Tibial nerve (tissue), 4 donors: ENCODE measurements at regions not wholly inside any gene's neighbourhood (a gene's known extent, or its start where the extent isn't known, plus 50 kb on each side); places are given as distances from the start of the nearest gene placed in this dataset.

Experiments used
- DNase-seq, 2 donors: peaks; one replicate each; pipeline ENCODE4 v3.0.0-alpha.2; 2019; ENCODE audit warnings: low spot score in 2 of 2
- H3K27ac ChIP-seq, 4 donors: fragments of 200-600 bp; sonication (generic) in 3 of 4; one replicate each; pipeline ENCODE4 v1.5.1; 2017 to 2019; ENCODE audit warnings: mild to moderate bottlenecking in 1 of 4
- H3K27me3 ChIP-seq, 2 donors: fragments of 200-600 bp; sonication (generic) in 1 of 2; one replicate each; pipeline versions ENCODE4 v1.5.1 to v1.6.0; 2017 to 2019
- H3K36me3 ChIP-seq, 3 donors: fragments of 200-600 bp; sonication (generic); one replicate each; pipeline ENCODE4 v1.5.1; 2018 to 2019
- H3K4me1 ChIP-seq, 4 donors: fragments of 200-600 bp; sonication (generic) in 3 of 4; one replicate each; pipeline ENCODE4 v1.5.1; 2017 to 2019
- H3K4me3 ChIP-seq, 4 donors: fragments of 200-600 bp; sonication (generic) in 3 of 4; one replicate each; pipeline ENCODE4 v1.5.1; 2017 to 2019; ENCODE audit warnings: mild to moderate bottlenecking in 1 of 4, moderate library complexity in 1 of 4
- H3K9me3 ChIP-seq, 4 donors: fragments of 200-600 bp; sonication (generic) in 3 of 4; one replicate each; pipeline ENCODE4 v1.5.1; 2017 to 2019
- CTCF ChIP-seq, 5 experiments: fragments of 200-600 bp in 3 of 5; fragments of 450-650 bp in 2 of 5; sonication (generic) in 3 of 5; IDR thresholded peaks; one replicate each; pipeline ENCODE4 v1.5.1; 2016 to 2019; ENCODE audit warnings: antibody characterized with exemption in 5 of 5, mild to moderate bottlenecking in 3 of 5, moderate library complexity in 2 of 5
- EP300 ChIP-seq, 2 donors: sonication (generic); formaldehyde crosslinking; IDR thresholded peaks; one replicate each; pipeline ENCODE4 v1.6.1; 2017; ENCODE audit warnings: antibody characterized with exemption in 2 of 2, mild to moderate bottlenecking in 1 of 2
- POLR2A ChIP-seq, 2 donors: fragments of 450-650 bp; IDR thresholded peaks; one replicate each; pipeline ENCODE4 v1.6.1; 2017; ENCODE audit warnings: antibody characterized with exemption in 2 of 2, mild to moderate bottlenecking in 2 of 2, moderate library complexity in 2 of 2
- WGBS, 2 donors: methylation state at CpG; one replicate each; pipeline ENCODE4 v1.1.5; 2018; 5-methylcytosine and 5-hydroxymethylcytosine counted together

GRCh38 chr3:194285024-194285849, 65.9 kb downstream of the CPN2 start:
- Histone ChIP-seq H3K27ac (no peak overlapping the region), H3K36me3 (no peaks in the 10 kb centered on the region), H3K27me3 (peaks cover 0 to 3% of the 10 kb centered on the region in 2 donors), H3K4me3 (no peak overlapping the region), H3K9me3 (no peaks in the 10 kb centered on the region), H3K4me1 (peaks cover 0 to 54% (median 6%) of the 10 kb centered on the region in 4 donors)
- TF ChIP-seq CTCF (IDR thresholded peaks at IDR 0.05), result no peak
- no peak for TF ChIP-seq EP300 (IDR thresholded peaks at IDR 0.05)
- TF ChIP-seq POLR2A (IDR thresholded peaks at IDR 0.05), result no peak
- WGBS, 2 donors, result 64 to 67% methylated on average over 16 of the region's 16 CpGs
- no peak for DNase-seq

GRCh38 chr3:194285850-194286197, 65.3 kb downstream of the CPN2 start:
- WGBS, 2 donors, result 9 to 10% methylated on average over 2 of the region's 2 CpGs
- no peak overlapping the region for H3K27ac ChIP-seq
- no peaks in the 10 kb centered on the region for H3K36me3 ChIP-seq
- peaks cover 0 to 3% of the 10 kb centered on the region in 2 donors for H3K27me3 ChIP-seq
- no peak overlapping the region for H3K4me3 ChIP-seq
- peak in 1 of 2 donors; percentile 23 for TF ChIP-seq EP300 (IDR thresholded peaks at IDR 0.05)
- TF ChIP-seq CTCF (IDR thresholded peaks at IDR 0.05), result no peak
- H3K4me1 ChIP-seq, result peaks cover 0 to 54% (median 6%) of the 10 kb centered on the region in 4 donors
- DNase-seq, result no peak
- H3K9me3 ChIP-seq, result peaks cover 0 to 6% (median 0%) of the 10 kb centered on the region in 4 donors

- no peak for DNase-seq
- 40 to 48% methylated on average over 22 of the region's 22 CpGs for WGBS, 2 donors
- peaks cover 0 to 54% (median 6%) of the 10 kb centered on the region in 4 donors for H3K4me1 ChIP-seq
- H3K4me3 ChIP-seq, result no peak overlapping the region
- peaks cover 0 to 9% (median 0%) of the 10 kb centered on the region in 4 donors for H3K9me3 ChIP-seq
- H3K27me3 ChIP-seq, result peaks cover 0 to 3% of the 10 kb centered on the region in 2 donors
- H3K36me3 ChIP-seq, result no peaks in the 10 kb centered on the region
- no peak overlapping the region for H3K27ac ChIP-seq
- no peak for TF ChIP-seq CTCF (IDR thresholded peaks at IDR 0.05)
- no peak for TF ChIP-seq POLR2A (IDR thresholded peaks at IDR 0.05)
Observed at GRCh38 chr3:194286375-194287146, 64.6 kb downstream of the CPN2 start.

- no peak for DNase-seq
- no peak overlapping the region for H3K4me3 ChIP-seq
- 80 to 85% methylated on average over 3 of the region's 3 CpGs for WGBS, 2 donors
- no peak for TF ChIP-seq POLR2A (IDR thresholded peaks at IDR 0.05)
- TF ChIP-seq CTCF (IDR thresholded peaks at IDR 0.05), result no peak
- TF ChIP-seq EP300 (IDR thresholded peaks at IDR 0.05), result no peak
- peaks cover 0 to 3% of the 10 kb centered on the region in 2 donors for H3K27me3 ChIP-seq
- H3K9me3 ChIP-seq, result peaks cover 0 to 9% (median 0%) of the 10 kb centered on the region in 4 donors
- no peak overlapping the region for H3K27ac ChIP-seq
- H3K36me3 ChIP-seq, result no peaks in the 10 kb centered on the region
- peaks cover 0 to 48% (median 5%) of the 10 kb centered on the region in 4 donors for H3K4me1 ChIP-seq
Observed at GRCh38 chr3:194287374-194287773, 63.8 kb downstream of the CPN2 start.
